B cell (primary cell): ENCODE measurements at regions not wholly inside any gene's neighbourhood (a gene's known extent, or its start where the extent isn't known, plus 50 kb on each side); places are given as distances from the start of the nearest gene placed in this dataset.

Experiments used
- CTCF ChIP-seq: fragments of 200-600 bp; IDR thresholded peaks from one replicate; pipeline ENCODE4 v1.8.0; 2022; ENCODE audit warnings: antibody characterized with exemption, mild to moderate bottlenecking
- EZH2 ChIP-seq: IDR thresholded peaks from 2 replicates; pipeline ENCODE4 v1.6.1; 2012; ENCODE audit warnings: borderline replicate concordance, low read depth, mild to moderate bottlenecking, moderate library complexity, low read length; ENCODE audit not compliant: insufficient read depth, poor library complexity, severe bottlenecking

- TF ChIP-seq CTCF = no peak
- no peak for TF ChIP-seq EZH2
These were observed 183.2 kb downstream of the CSNK2A3 start for GRCh38 chr11:11169715-11170351.
